GM12892 (cell line): ENCODE measurements at regions not wholly inside any gene's neighbourhood (a gene's known extent, or its start where the extent isn't known, plus 50 kb on each side); places are given as distances from the start of the nearest gene placed in this dataset.
"Not testable (repeated sequence)": the region's sequence is repeated elsewhere in the genome, so short reads cannot be mapped to it uniquely, and the experiment has no call there.

ENCODE experiments used
- DNase-seq: peaks from one replicate; pipeline ENCODE4 v3.0.0; 2011; ENCODE audit not compliant: insufficient read length
- FAIRE-seq: peaks from 2 replicates; lab custom pipeline; 2011; peaks lifted over from hg19 to GRCh38; lab: Jason Lieb, UNC
- POLR2A ChIP-seq: IDR thresholded peaks from 2 replicates; pipeline ENCODE4 v1.6.1; 2011; ENCODE audit warnings: low read depth, low read length, control low read depth
- POLR2AphosphoS5 ChIP-seq: IDR thresholded peaks from 2 replicates; pipeline ENCODE4 v1.6.1; 2011; ENCODE audit warnings: low read depth, low read length, control low read depth
- TAF1 ChIP-seq: IDR thresholded peaks from 2 replicates; pipeline ENCODE4 v1.6.1; 2011; ENCODE audit warnings: low read depth, mild to moderate bottlenecking, control low read depth, low read length, borderline replicate concordance

DNA sequence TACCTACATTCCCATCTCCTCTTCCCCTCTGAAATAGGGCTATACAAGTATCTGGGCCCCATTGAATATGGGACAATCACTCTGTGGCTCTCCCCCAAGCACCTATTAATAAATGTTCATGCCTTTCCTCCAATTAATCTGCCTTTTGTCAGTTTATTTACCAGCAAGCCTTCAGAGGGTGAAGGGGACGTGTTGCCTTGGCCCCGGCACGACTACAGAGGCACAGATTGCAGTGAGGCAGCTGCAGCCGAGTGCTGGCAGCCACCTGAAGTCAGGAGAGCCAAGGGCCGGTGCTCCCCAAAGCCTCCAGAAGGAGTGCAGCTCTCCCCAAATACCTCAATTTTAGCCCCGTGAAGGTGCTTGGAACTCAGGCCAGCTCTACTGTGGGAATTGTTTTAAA is 580.9 kb upstream of the B3GAT1 start:
- DNase-seq (no peak), FAIRE-seq (no peak)
- no peak for TF ChIP-seq TAF1
- no peak for TF ChIP-seq POLR2AphosphoS5
- no peak for TF ChIP-seq POLR2A

DNA sequence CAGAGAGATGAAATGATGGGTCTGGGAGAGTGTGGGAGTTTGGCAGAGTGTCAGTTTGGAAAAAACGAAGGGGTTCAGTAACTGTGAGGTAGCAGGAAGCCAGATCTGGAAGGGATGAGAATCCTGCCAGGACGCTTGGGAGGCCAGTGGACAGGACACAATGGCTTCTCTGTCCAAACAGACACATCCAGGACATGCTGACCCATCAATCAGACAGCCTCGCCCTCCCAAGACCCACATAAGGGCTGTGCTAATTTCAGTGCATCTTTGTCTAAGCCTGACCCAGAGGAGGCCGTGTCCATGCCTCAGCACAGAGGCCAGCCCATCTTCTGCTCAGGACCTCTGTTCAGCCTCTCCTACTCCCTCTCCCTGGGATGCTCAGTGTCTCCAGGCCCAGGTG is 576.5 kb upstream of the B3GAT1 start:
- DNase-seq (no peak), FAIRE-seq (no peak)
- TF ChIP-seq POLR2AphosphoS5 = no peak
- no peak for TF ChIP-seq POLR2A
- TF ChIP-seq TAF1 = no peak

DNA sequence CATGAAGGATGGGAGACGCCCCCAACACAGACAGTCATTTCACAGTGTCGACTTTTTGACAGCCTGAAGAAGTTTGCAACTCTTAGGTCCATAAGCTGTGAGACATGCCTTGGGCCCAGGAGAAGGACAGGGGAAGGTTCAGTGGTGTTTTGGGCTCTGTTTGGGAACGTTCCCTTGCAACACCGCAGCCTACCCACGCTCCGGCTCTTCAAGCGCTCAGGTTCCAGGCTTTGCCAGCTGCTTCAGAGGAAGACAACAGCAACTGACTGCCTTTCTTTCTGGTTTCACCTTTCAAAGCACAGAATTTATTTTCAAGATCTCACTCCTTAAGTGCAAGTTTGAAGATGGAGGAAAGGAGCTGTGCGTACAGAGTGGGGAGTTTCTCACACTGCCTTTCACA is 575.8 kb upstream of the B3GAT1 start:
- TF ChIP-seq POLR2A (no peak), POLR2AphosphoS5 (no peak), TAF1 (no peak)
- DNase-seq (no peak), FAIRE-seq (no peak)

DNA sequence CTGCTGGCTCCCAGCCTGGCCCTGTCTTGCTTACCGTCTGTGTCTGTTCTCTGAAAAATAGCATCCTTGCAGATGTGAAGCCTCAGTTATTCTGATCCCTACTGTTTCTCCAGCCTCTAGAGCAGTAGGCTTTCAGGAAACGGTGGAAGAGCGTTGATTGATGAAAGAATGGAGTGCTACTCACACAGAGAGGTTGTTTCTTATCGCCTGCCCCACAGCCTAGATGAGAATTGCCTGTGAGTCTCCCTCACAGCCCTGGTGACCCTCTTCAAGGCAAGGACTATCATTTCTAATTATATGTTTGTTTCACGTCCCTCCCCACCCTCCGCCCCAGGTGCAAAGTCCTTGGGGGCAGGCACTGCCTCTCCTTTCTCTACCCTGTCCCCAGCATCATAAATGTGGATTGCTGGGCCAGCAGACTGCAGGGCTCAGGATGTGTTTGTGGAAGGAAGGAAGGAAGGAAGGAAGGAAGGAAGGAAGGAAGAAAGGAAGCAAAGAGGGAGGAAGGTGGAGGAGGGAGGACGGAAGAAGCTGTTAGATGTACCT is 575.3 kb upstream of the B3GAT1 start:
- no peak for TF ChIP-seq POLR2AphosphoS5
- TF ChIP-seq POLR2A = no peak
- TF ChIP-seq TAF1 = no peak
- DNase-seq = no peak
- no peak for FAIRE-seq

DNA sequence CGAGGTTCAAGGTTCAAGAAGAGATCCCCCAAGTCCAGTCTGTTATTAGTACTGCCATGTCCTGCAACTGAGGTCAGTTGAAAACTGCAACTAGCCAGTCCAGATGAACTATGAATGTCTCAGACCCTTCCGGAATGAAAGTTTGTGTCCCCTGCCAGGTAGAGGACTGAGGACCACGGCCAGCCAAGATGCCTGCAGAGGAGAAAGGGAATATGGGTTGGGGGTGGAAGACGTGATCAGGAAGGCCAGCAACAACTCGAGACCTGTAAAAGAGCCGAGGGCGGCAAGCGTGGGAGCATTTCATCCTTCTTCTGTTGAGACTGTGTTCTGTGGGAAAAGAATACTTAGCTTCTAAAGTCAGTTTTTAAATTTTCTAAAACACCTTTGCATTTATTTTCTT is 572.4 kb upstream of the B3GAT1 start:
- no peak for FAIRE-seq
- DNase-seq = no peak
- TF ChIP-seq POLR2A (no peak), TAF1 (no peak), POLR2AphosphoS5 (no peak)

DNA sequence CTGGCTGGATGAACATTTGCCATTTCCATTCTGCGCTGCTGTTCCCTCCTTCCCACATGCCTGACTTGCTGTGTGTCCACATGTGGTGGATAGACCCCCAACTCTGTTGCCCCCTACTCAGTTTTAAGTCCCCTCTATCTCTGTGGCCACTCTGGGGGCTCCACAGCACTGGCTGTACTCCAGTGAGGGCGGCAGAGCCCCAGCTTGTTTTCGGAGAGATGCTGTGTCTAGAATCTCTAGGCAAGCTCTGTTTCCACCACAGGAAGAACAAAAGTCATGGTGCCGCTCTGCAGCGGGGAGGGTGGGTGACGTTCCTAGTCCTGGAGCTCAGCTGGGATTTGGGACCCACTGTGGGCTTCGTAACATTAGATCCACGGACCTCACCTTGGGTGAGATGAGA is 570.4 kb upstream of the B3GAT1 start:
- DNase-seq, FAIRE-seq: not testable (repeated sequence)

DNA sequence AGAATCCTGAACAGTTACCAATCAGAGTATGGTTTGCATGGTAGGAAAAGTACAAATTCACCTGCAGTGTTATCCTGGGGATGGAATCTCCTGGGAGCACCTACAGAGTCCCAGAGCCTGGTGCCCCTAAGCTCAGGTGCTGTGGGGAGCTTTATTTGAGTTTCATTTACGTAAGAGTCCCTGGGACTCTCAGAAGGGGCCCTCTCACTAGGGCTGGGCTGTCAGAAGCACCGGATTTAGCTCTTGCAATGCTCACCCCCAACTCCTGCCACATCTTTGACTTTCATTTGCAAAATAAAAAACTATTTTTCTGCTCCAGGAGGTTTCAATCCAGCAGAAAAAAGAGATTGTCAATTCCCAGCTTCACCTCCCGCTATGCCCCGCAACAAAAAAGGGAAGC is 569.8 kb upstream of the B3GAT1 start:
- FAIRE-seq (no peak), DNase-seq (no peak)
- TF ChIP-seq POLR2AphosphoS5 = no peak
- TF ChIP-seq POLR2A = no peak
- TF ChIP-seq TAF1 = no peak

DNA sequence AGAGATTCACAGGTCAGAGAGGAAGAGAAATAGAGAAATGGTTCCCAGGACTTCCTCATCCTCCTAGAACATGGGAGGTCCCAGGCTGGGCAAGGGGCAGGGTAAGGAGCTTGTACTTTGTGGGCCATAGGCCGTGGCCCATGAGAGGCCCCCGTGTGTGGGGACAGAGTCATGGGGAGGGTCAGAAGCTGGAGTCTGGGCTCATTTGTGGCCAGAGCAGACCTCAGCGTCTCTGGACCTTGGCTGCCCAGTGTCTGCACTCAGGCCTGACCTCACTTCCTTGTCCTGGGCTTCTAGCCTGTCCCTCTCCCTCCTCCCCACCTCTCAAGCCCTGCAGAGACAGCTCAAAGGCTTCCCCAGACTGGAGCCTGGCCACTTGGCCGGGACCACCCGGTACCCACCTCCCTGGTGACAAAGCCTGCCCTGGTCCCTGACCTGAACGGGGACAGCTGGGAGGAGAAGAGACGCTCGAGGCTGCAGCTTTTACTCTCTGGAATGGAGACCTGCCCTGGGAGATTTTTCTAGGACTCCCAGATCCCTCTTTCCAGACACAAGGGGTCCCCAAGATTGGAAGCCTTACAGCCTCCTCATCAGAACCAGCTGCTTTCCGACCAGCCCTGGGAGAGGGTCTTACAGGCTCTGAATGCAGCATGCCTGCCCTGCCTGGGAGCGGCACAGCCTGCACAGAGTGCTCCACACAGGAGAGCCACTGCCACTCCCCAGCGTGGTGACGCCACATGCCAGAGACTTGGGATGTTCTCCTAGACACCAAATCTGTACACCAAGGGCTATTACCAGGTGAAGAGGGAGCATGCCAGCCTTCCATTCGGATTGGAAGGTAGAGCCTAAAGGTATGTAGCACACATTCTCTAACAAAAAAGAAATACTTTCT is 569.0 kb upstream of the B3GAT1 start:
- FAIRE-seq = no peak
- DNase-seq = no peak
- TF ChIP-seq POLR2A (no peak), POLR2AphosphoS5 (no peak), TAF1 (no peak)

DNA sequence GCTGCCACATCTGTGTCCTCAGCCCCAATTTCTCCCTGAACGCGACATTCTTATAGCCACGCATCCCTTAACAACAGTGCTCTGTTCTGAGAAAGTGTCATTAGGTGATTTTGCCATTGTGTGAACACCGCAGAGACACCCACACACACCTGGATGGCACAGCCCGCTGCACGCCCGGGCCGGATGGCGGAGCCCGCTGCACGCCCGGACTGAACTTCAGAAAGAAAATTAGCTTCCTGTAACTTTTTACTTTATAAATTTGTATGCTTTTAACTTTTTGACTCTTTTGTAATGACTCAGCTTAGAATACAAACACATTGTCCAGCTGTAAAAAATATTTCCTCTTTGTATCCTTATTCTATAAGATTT is 567.0 kb upstream of the B3GAT1 start:
- not testable (repeated sequence) for DNase-seq, FAIRE-seq

DNA sequence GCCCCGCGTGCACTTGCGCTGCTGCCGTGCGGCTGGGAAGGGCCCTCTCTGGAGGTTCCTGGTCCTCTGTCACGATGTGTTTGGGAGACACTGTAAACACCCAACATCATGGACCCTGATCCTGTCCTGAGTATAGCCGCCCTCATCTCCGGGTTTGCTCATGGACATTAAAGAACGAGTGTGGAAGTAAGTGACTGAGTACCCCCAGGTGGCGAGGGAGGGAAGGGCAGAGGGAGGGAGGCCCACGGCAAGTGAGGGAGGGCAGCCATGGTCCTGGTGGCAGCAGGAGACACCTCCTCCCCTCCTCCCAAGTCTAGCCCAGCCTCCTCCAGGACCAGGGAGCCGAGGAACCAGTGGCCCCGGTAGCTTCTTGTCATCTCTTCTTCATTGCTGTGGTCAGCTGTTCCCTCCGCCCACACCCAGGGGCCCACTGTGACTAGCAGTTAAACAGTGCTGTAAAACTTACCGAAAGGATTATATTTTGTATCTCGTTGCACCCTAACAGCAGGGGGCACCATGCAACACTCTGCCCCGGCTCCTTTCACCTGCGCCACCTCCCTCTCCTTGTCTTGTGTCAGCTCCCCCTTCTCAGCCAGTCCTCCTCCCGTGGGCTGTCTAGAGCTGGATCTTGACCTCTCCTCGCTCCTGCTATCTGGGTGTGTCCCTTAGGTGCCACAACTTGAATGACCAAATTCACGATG is 566.5 kb upstream of the B3GAT1 start:
- TF ChIP-seq POLR2AphosphoS5 = no peak
- no peak for TF ChIP-seq TAF1
- TF ChIP-seq POLR2A = no peak
- DNase-seq (no peak), FAIRE-seq (no peak)

DNA sequence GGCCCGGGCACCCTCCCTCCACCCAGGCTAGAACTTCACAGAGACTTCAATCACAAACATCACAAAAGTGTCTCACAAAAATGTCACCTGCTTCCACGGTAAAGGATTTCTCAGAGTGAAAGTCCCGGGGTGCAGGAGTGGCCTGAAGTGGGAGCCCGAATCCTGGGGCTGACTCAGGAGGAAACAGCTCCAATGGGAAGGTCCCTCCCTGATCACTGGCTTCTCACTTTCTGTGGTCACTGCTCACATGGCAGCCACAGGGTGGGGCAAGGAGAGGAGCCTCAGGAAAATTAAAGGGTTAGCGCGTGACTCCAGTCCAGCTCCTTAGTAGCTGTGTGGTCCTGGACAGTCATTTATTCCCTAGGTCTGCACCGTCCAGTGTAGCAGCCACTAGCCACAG is 564.5 kb upstream of the B3GAT1 start:
- TF ChIP-seq POLR2AphosphoS5 (no peak), POLR2A (no peak), TAF1 (no peak)
- no peak for DNase-seq
- no peak for FAIRE-seq

DNA sequence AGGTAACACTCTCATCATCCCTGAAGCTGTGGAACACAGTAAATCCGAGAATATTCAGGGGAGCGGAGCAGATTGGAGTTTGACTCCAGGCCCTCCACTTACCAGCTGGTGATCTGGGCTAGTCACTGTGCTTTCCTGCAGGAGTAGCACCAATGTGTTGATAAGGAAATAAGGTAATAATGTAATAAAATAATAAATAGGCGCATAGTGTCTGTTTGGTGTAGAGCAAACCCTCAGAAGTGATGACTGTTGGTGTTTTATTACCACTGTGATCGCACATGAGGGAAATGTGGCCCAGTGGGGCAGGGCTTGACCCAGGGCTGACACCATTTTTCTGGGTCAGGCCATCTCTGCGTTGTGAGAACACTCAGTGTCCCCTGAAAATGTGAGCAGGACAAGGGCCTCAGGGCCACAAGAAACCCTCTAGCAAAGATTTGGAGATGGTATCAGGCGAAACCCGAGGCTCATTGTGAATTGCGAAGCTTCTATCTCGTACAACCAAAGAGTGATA is 563.9 kb upstream of the B3GAT1 start:
- DNase-seq = no peak
- no peak for TF ChIP-seq POLR2AphosphoS5
- no peak for FAIRE-seq
